PC-3 (cell line): ENCODE measurements at regions not wholly inside any gene's neighbourhood (a gene's known extent, or its start where the extent isn't known, plus 50 kb on each side); places are given as distances from the start of the nearest gene placed in this dataset.

Experiments used
- ATAC-seq: fragments of 200-7000 bp; cut with Tn5 transposase; 2 replicates; pipeline ENCODE4 v1.9.1; 2020; ENCODE audit warnings: mild to moderate bottlenecking, moderate library complexity
- BruUV-seq: library from RNA; stranded (reverse); fragments of 400-500 nt; replicated peaks from 2 replicates; lab custom pipeline; 2021; lab: Mats Ljungman, UMichigan
- CTCF ChIA-PET: fragments of 300-600 bp; sonication (Branson Sonifier 250); formaldehyde crosslinking; loops from one replicate; lab custom pipeline; 2022; ENCODE audit warnings: antibody characterized with exemption; lab: Charles Lee
- POLR2A ChIA-PET: fragments of 300-600 bp; sonication (Branson Sonifier 250); formaldehyde crosslinking; loops from one replicate; lab custom pipeline; 2022; ENCODE audit warnings: antibody characterized with exemption; ENCODE audit not compliant: unreplicated experiment; lab: Charles Lee
- DNase-seq: peaks from one replicate; pipeline ENCODE4 v3.0.0-alpha.2; 2015
- H2AFZ ChIP-seq: fragments of 300-600 bp; sonication (generic); 2 replicates; pipeline ENCODE4 v1.6.0; 2016; ENCODE audit warnings: antibody characterized with exemption, low read length
- H3F3A ChIP-seq: fragments of 300-600 bp; sonication (generic); one replicate; pipeline ENCODE4 v1.6.0; 2017; ENCODE audit warnings: antibody characterized with exemption, low read length, control low read depth, mild to moderate bottlenecking; ENCODE audit not compliant: unreplicated experiment
- H3K27ac ChIP-seq: fragments of 300-600 bp; sonication (generic); 2 replicates; pipeline ENCODE4 v1.5.1; 2016; ENCODE audit warnings: mild to moderate bottlenecking, low read length
- H3K27me3 ChIP-seq: fragments of 300-600 bp; sonication (generic); 2 replicates; pipeline ENCODE4 v1.6.1; 2016; ENCODE audit warnings: low read length, mixed read lengths
- H3K36me3 ChIP-seq: fragments of 300-600 bp; sonication (generic); 2 replicates; pipeline ENCODE4 v1.6.1; 2016; ENCODE audit warnings: low read depth, mixed run types, low read length, mixed read lengths
- H3K4me1 ChIP-seq: fragments of 300-600 bp; sonication (generic); 2 replicates; pipeline ENCODE4 v1.5.1; 2016; ENCODE audit warnings: low read length; ENCODE audit not compliant: insufficient read depth
- H3K4me2 ChIP-seq: fragments of 300-600 bp; sonication (generic); 2 replicates; pipeline ENCODE4 v1.6.0; 2016; ENCODE audit warnings: low read length
- H3K4me3 ChIP-seq: fragments of 300-600 bp; sonication (generic); 2 replicates; pipeline ENCODE4 v1.5.1; 2016; ENCODE audit warnings: mild to moderate bottlenecking, low read length, mixed read lengths
- H3K79me2 ChIP-seq: fragments of 300-600 bp; sonication (generic); 2 replicates; pipeline ENCODE4 v1.6.1; 2017; ENCODE audit warnings: low read length, mixed read lengths
- H3K9ac ChIP-seq: fragments of 300-600 bp; sonication (generic); 2 replicates; pipeline ENCODE4 v1.6.0; 2016; ENCODE audit warnings: mild to moderate bottlenecking, low read length
- H3K9me2 ChIP-seq: fragments of 300-600 bp; sonication (generic); replicated peaks from 2 replicates; pipeline ENCODE4 v1.6.1; 2016; ENCODE audit warnings: mixed run types, low read length, mixed read lengths
- H3K9me3 ChIP-seq: fragments of 300-600 bp; sonication (generic); 2 replicates; pipeline ENCODE4 v1.6.1; 2016; ENCODE audit warnings: low read length, mixed read lengths
- H4K20me1 ChIP-seq: fragments of 300-600 bp; sonication (generic); 2 replicates; pipeline ENCODE4 v1.6.1; 2016; ENCODE audit warnings: low read length, mixed read lengths
- EZH2 ChIP-seq: fragments of 300-600 bp; sonication (generic); IDR thresholded peaks from one replicate; pipeline ENCODE4 v1.6.1; 2017; ENCODE audit warnings: antibody characterized with exemption, mild to moderate bottlenecking, low read length; ENCODE audit not compliant: unreplicated experiment
- EZH2phosphoT487 ChIP-seq: fragments of 300-600 bp; sonication (generic); IDR thresholded peaks from 2 replicates; pipeline ENCODE4 v1.6.1; 2018; ENCODE audit warnings: mild to moderate bottlenecking, antibody characterized with exemption, low read length, borderline replicate concordance
- intact Hi-C: fragments of 100-400 bp; cut with micrococcal nuclease; formaldehyde crosslinking; loops from 2 replicates; pipeline ENCODE4 v1.9.0; 2023
- TF ChIP-seq, protein P1 (sequence below): fragments of 300-600 bp; sonication (generic); conservative IDR thresholded peaks from 2 replicates; pipeline ENCODE4 v1.5.1; 2017; ENCODE audit warnings: antibody characterized with exemption, low read depth, mild to moderate bottlenecking, low read length

DNA sequence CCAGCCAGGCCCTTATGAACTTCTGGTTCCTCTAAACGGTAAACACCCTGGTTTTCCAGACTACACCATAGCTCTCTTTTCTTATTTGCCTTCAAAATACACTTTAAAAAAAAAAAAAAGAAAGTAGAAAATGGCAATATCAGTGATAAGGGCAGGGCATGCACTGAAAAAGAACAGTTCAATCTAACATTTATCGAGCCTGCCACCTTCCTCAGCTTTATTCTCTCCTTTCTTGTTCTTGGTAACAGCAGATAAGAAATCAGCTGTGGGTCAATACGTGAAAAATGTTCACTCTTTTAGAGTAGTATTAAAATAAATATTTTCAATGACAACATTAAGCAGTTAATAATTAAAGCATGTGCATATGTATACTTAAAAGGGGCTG, 83.1 kb upstream of the ZNF648 start:
- no TSS peak for BruUV-seq
- Histone ChIP-seq H3K4me3 (no peak overlapping the region), H3K79me2 (no peaks in the 10 kb centered on the region), H3K27me3 (no peaks in the 10 kb centered on the region), H3K9me3 (no peaks in the 10 kb centered on the region), H3K9ac (peak overlapping the region; percentile 33; the same call in 1 of the 2 replicates), H4K20me1 (no peaks in the 10 kb centered on the region), H2AFZ (peak overlapping the region; percentile 72), H3K36me3 (no peaks in the 10 kb centered on the region), H3K27ac (peak overlapping the region; percentile 63), H3K4me2 (no peak overlapping the region), H3F3A (no peaks in the 10 kb centered on the region), H3K4me1 (peaks cover 24% of the 10 kb centered on the region), H3K9me2 (no peaks in the 10 kb centered on the region)
- POLR2A ChIA-PET, result no interaction called here
- DNase-seq, result no peak
- ATAC-seq, result no peak
- CTCF ChIA-PET, result interaction anchor here (0.6 kb wide), 1 partner anchor 1540 kb away, joined by 5 read pairs; no protein-coding TSS in a partner anchor
- no peak for TF ChIP-seq EZH2phosphoT487
- TF ChIP-seq, protein P1, sequence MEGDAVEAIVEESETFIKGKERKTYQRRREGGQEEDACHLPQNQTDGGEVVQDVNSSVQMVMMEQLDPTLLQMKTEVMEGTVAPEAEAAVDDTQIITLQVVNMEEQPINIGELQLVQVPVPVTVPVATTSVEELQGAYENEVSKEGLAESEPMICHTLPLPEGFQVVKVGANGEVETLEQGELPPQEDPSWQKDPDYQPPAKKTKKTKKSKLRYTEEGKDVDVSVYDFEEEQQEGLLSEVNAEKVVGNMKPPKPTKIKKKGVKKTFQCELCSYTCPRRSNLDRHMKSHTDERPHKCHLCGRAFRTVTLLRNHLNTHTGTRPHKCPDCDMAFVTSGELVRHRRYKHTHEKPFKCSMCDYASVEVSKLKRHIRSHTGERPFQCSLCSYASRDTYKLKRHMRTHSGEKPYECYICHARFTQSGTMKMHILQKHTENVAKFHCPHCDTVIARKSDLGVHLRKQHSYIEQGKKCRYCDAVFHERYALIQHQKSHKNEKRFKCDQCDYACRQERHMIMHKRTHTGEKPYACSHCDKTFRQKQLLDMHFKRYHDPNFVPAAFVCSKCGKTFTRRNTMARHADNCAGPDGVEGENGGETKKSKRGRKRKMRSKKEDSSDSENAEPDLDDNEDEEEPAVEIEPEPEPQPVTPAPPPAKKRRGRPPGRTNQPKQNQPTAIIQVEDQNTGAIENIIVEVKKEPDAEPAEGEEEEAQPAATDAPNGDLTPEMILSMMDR, result no peak
- TF ChIP-seq EZH2, result no peak
- intact Hi-C loops, result loop anchor here (5.0 kb wide), 1 partner anchor 38 kb away; no protein-coding TSS in a partner anchor

DNA sequence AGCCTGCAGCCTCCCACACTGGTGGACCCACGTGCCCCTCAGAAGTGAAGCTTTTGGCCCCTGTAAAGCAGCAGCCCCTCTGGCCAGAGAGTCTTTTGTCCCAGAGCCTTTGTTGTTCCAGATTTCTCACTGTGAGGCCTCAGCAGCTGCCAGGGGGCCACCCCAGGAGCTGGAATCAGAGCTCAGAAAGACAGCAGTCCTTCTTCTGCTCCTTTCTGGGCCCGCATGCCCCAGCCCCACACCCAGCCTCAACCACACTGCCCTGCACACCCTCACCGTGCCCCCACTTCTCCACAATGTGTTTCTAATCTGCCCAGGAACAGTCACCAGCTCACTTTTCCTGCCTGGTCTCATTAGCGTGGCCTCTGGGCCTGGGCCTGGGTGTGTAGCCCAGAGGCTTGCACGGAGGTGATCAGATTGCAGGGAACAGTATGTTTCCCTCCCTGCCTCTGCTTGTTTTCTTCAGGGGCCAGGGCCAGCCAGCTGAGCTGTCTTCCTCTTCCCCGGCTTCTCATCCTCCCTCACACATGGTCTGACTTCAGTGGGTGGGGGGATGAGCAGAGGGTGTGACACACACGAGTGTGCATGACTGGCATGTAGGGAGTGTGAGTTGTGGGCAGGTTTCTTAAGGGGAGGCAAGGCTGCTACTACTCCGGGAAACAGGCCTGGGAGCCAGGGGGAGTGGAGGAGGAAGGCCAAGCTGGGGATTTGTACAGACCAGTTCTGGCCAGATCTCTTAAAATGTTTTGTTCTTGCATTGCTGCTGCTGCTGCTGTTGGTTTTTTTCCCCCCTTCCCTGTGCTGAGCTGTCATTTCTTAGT, 82.5 kb upstream of the ZNF648 start:
- DNase-seq (peak; percentile 31), ATAC-seq (peak; percentile 65)
- ChIA-PET POLR2A (interaction anchor here (1.0 kb wide), 1 partner anchor 248 kb away, joined by 4 read pairs; the partner anchor contains the start of gene GLUL), CTCF (interaction anchor here (0.5 to 1.8 kb wide), 6 partner anchors 57 to 1541 kb away, joined by 3 to 15 read pairs (median 6); no protein-coding TSS in a partner anchor)
- BruUV-seq, result no TSS peak
- Histone ChIP-seq H3F3A (no peaks in the 10 kb centered on the region), H2AFZ (peak overlapping the region; percentile 72), H3K79me2 (no peaks in the 10 kb centered on the region), H3K4me1 (peaks cover 24% of the 10 kb centered on the region), H3K27me3 (no peaks in the 10 kb centered on the region), H3K27ac (peak overlapping the region; percentile 63), H3K9me3 (no peaks in the 10 kb centered on the region), H4K20me1 (no peaks in the 10 kb centered on the region), H3K9ac (peak overlapping the region; percentile 33), H3K4me3 (no peak overlapping the region), H3K4me2 (peak overlapping the region; percentile 20; the same call in 1 of the 2 replicates), H3K36me3 (no peaks in the 10 kb centered on the region), H3K9me2 (no peaks in the 10 kb centered on the region)
- intact Hi-C loops, result loop anchor here (1.0 to 5.0 kb wide), 6 partner anchors 38 to 252 kb away; no protein-coding TSS in a partner anchor
- TF ChIP-seq EZH2phosphoT487 (no peak), EZH2 (no peak)
- TF ChIP-seq, protein P1, result no peak
